Activated CD8-positive, alpha-beta memory T cell treated with anti-CD3 and anti-CD28 coated beads for 24 hours (primary cell): ENCODE measurements at regions not wholly inside any gene's neighbourhood (a gene's known extent, or its start where the extent isn't known, plus 50 kb on each side); places are given as distances from the start of the nearest gene placed in this dataset.

Source experiments
- DNase-seq: peaks from one replicate; pipeline ENCODE4 v3.0.0-alpha.2; 2020

- DNase-seq, result no peak
These were observed 144.1 kb downstream of the CD8B2 start for GRCh38 chr2:106631281-106631680.

- no peak for DNase-seq
These were observed 150.9 kb downstream of the CD8B2 start for GRCh38 chr2:106638043-106638442.

- no peak for DNase-seq
These were observed 151.4 kb downstream of the CD8B2 start for GRCh38 chr2:106638580-106638979.

- no peak for DNase-seq
These were observed 155.5 kb downstream of the CD8B2 start for GRCh38 chr2:106642679-106643078.

GRCh38 chr2:106644623-106645022 is 157.5 kb downstream of the CD8B2 start:
- DNase-seq, result no peak

GRCh38 chr2:106646605-106647004 is 159.4 kb downstream of the CD8B2 start:
- no peak for DNase-seq

- DNase-seq, result no peak
These were observed 162.1 kb downstream of the CD8B2 start for GRCh38 chr2:106649306-106649705.

- DNase-seq, result no peak
These were observed 166.3 kb downstream of the CD8B2 start for GRCh38 chr2:106653465-106653864.

- no peak for DNase-seq
These were observed 171.5 kb downstream of the CD8B2 start for GRCh38 chr2:106658616-106659015.

- no peak for DNase-seq
These were observed 177.5 kb downstream of the CD8B2 start for GRCh38 chr2:106664669-106665068.

- no peak for DNase-seq
These were observed 180.4 kb downstream of the CD8B2 start for GRCh38 chr2:106667478-106668070.

GRCh38 chr2:106685180-106685897 is 198.2 kb downstream of the CD8B2 start:
- DNase-seq, result no peak

GRCh38 chr2:106686814-106687213 is 199.2 kb downstream of the ST6GAL2 start:
- DNase-seq, result no peak

GRCh38 chr2:106694964-106695470 is 190.9 kb downstream of the ST6GAL2 start:
- no peak for DNase-seq

- no peak for DNase-seq
These were observed 190.0 kb downstream of the ST6GAL2 start for GRCh38 chr2:106695919-106696318.

- no peak for DNase-seq
These were observed 185.4 kb downstream of the ST6GAL2 start for GRCh38 chr2:106700616-106701015.

- DNase-seq, result no peak
These were observed 184.6 kb downstream of the ST6GAL2 start for GRCh38 chr2:106701203-106702022.

GRCh38 chr2:106703161-106703560 is 182.8 kb downstream of the ST6GAL2 start:
- no peak for DNase-seq

GRCh38 chr2:106704798-106705197 is 181.2 kb downstream of the ST6GAL2 start:
- no peak for DNase-seq

- no peak for DNase-seq
These were observed 180.1 kb downstream of the ST6GAL2 start for GRCh38 chr2:106705877-106706276.

- no peak for DNase-seq
These were observed 179.7 kb downstream of the ST6GAL2 start for GRCh38 chr2:106706283-106706682.

- DNase-seq, result no peak
These were observed 177.8 kb downstream of the ST6GAL2 start for GRCh38 chr2:106708209-106708608.

GRCh38 chr2:106709229-106709628 is 176.7 kb downstream of the ST6GAL2 start:
- DNase-seq, result no peak

GRCh38 chr2:106719222-106719621 is 166.7 kb downstream of the ST6GAL2 start:
- no peak for DNase-seq
